B cell (primary cell): ENCODE measurements at regions not wholly inside any gene's neighbourhood (a gene's known extent, or its start where the extent isn't known, plus 50 kb on each side); places are given as distances from the start of the nearest gene placed in this dataset.

Source experiments
- ATAC-seq: fragments of 200-7000 bp; cut with Tn5 transposase; one replicate; pipeline ENCODE4 v1.10.0; 2021; ENCODE audit warnings: low read depth, mild to moderate bottlenecking, moderate number of reproducible peaks, moderate library complexity
- CTCF ChIA-PET: fragments of 350-600 bp; sonication (Branson Sonifier 250); formaldehyde crosslinking; loops from one replicate; lab custom pipeline; 2021; ENCODE audit warnings: antibody characterized with exemption, inconsistent platforms; lab: Charles Lee
- POLR2A ChIA-PET: fragments of 350-600 bp; sonication (Branson Sonifier 250); formaldehyde crosslinking; loops from one replicate; lab custom pipeline; 2021; ENCODE audit warnings: antibody characterized with exemption; lab: Charles Lee
- DNase-seq: peaks from one replicate; pipeline ENCODE4 v3.0.0; 2013
- H2AFZ ChIP-seq: 2 replicates; pipeline ENCODE4 v1.6.1; 2012; ENCODE audit warnings: mild to moderate bottlenecking, low read depth, low read length; ENCODE audit not compliant: insufficient read depth, poor library complexity, severe bottlenecking
- H3K27ac ChIP-seq, 2 donors: 1 replicate in 1 of 2; 2 replicates in 1 of 2; pipeline ENCODE4 v1.5.1; 2012 to 2013; ENCODE audit warnings: low read length in 2 of 2, mild to moderate bottlenecking in 2 of 2, moderate library complexity in 1 of 2
- H3K27me3 ChIP-seq, 4 experiments: fragments of 200-600 bp in 1 of 4; sonication (generic) in 1 of 4; replicated peaks in 1 of 4; 1 replicate in 2 of 4; 2 replicates in 2 of 4; pipeline versions ENCODE4 v1.6.1 to v1.7.0; 2013 to 2016; ENCODE audit warnings: low read length in 3 of 4, mild to moderate bottlenecking in 2 of 4, mixed read lengths in 1 of 4, moderate library complexity in 1 of 4; ENCODE audit not compliant: insufficient read depth in 4 of 4, control insufficient read depth in 3 of 4; ENCODE audit errors: control extremely low read depth in 1 of 4
- H3K36me3 ChIP-seq, 2 experiments: replicated peaks in 1 of 2; 1 replicate in 1 of 2; 2 replicates in 1 of 2; pipeline versions ENCODE4 v1.6.1 to v1.7.1; 2013; ENCODE audit warnings: low read length in 1 of 2; ENCODE audit not compliant: insufficient read depth in 2 of 2, control insufficient read depth in 1 of 2; ENCODE audit errors: control extremely low read depth in 1 of 2, extremely low read depth in 1 of 2
- H3K4me1 ChIP-seq, 2 donors: fragments of 200-600 bp in 1 of 2; sonication (generic) in 1 of 2; 1 replicate in 1 of 2; 2 replicates in 1 of 2; pipeline versions ENCODE4 v1.5.1 to v1.6.1; 2013 to 2017; ENCODE audit warnings: low read length in 2 of 2; ENCODE audit not compliant: control insufficient read depth in 2 of 2, insufficient read depth in 2 of 2
- H3K4me2 ChIP-seq: replicated peaks from 2 replicates; pipeline ENCODE3; 2012; ENCODE audit warnings: mild to moderate bottlenecking, low read depth, low read length; ENCODE audit not compliant: poor library complexity, severe bottlenecking
- H3K4me3 ChIP-seq, 5 experiments: fragments of 200-600 bp in 1 of 5; sonication (generic) in 1 of 5; 1 replicate in 3 of 5; 2 replicates in 2 of 5; pipeline versions ENCODE4 v1.5.1 to v1.7.0; 2011 to 2016; ENCODE audit warnings: low read length in 4 of 5, mild to moderate bottlenecking in 4 of 5, low read depth in 2 of 5, control low read depth in 1 of 5, moderate library complexity in 1 of 5; ENCODE audit not compliant: insufficient read depth in 1 of 5; ENCODE audit errors: control extremely low read depth in 1 of 5, extremely low read depth in 1 of 5
- H3K79me2 ChIP-seq: fragments of 200-600 bp; sonication (generic); one replicate; pipeline ENCODE4 v1.6.0; 2016; ENCODE audit warnings: low read length; ENCODE audit not compliant: control insufficient read depth, insufficient read depth
- H3K9ac ChIP-seq: fragments of 200-600 bp; sonication (generic); 2 replicates; pipeline ENCODE4 v1.6.1; 2017; ENCODE audit warnings: mild to moderate bottlenecking, low read length, moderate library complexity
- H3K9me3 ChIP-seq, 3 donors: one replicate each; pipeline versions ENCODE4 v1.6.1 to v1.7.1; 2013; ENCODE audit warnings: low read length in 2 of 3; ENCODE audit not compliant: control insufficient read depth in 2 of 3, insufficient read depth in 1 of 3; ENCODE audit errors: control extremely low read depth in 1 of 3
- H4K20me1 ChIP-seq: 2 replicates; pipeline ENCODE4 v1.6.0; 2012; ENCODE audit warnings: mild to moderate bottlenecking, low read length; ENCODE audit not compliant: insufficient read depth, control insufficient read depth, poor library complexity, severe bottlenecking
- H3K27ac Mint-ChIP-seq: one replicate; pipeline ENCODE4 v1.8.0; 2021; ENCODE audit warnings: mixed read lengths
- H3K27me3 Mint-ChIP-seq: one replicate; pipeline ENCODE4 v1.8.0; 2021; ENCODE audit warnings: mixed read lengths
- H3K4me1 Mint-ChIP-seq: one replicate; pipeline ENCODE4 v1.8.0; 2021; ENCODE audit warnings: mixed read lengths
- H3K4me3 Mint-ChIP-seq: one replicate; pipeline ENCODE4 v1.8.0; 2021; ENCODE audit warnings: mixed read lengths
- H3K9me3 Mint-ChIP-seq: one replicate; pipeline ENCODE4 v1.8.0; 2022; ENCODE audit warnings: mixed read lengths; ENCODE audit not compliant: insufficient read depth
- CTCF ChIP-seq: fragments of 200-600 bp; IDR thresholded peaks from one replicate; pipeline ENCODE4 v1.8.0; 2022; ENCODE audit warnings: antibody characterized with exemption, mild to moderate bottlenecking
- EZH2 ChIP-seq: IDR thresholded peaks from 2 replicates; pipeline ENCODE4 v1.6.1; 2012; ENCODE audit warnings: borderline replicate concordance, low read depth, mild to moderate bottlenecking, moderate library complexity, low read length; ENCODE audit not compliant: insufficient read depth, poor library complexity, severe bottlenecking
- WGBS: methylation state at CpG from one replicate; pipeline ENCODE4 v1.1.5; 2013; ENCODE audit warnings: missing lambda C conversion rate; ENCODE audit not compliant: insufficient coverage; 5-methylcytosine and 5-hydroxymethylcytosine counted together
- intact Hi-C: fragments of 100-400 bp; cut with micrococcal nuclease; formaldehyde crosslinking; loops from one replicate; pipeline ENCODE4 v1.10.0; 2022

DNA sequence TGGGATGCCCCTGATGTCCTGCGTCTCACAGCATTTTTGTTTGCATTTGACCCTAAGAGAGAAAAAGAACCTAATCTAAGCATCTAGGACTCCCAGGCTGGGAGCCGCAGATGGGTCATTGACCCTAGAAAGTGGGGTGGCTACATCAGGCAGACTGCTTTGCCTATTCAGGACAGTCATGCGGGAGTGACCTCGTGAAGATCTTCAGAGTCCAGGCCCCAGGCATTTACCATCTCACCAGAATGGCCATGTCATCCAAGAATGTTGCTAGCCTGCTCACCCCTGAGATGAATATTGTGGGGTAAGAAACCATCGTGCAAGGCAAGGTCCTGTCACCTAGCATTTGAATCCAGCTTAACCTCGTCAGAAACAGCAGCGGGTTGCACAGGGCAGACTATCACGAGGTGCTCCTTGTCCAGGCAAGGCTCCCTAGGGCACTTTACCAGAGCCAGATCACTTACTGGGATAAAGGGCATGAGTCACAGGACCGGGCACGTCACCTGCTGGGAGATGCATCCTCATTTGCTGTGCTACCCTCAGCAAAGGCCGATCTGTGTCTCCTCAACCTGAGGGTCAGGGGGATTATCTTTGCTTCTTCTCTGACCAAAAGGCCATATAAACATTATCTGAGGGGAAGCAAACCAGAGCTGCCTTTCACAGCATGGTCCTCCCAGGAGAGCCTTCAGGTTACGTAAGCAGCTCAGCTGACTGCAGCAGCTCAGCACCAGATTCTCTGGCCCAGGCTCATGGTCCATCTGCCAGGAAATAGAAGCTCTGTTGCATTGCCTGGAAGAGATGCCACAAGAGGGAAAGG, 162.3 kb downstream of the ACKR3 start:
- no peak for DNase-seq
- intact Hi-C loops = no loop called here
- no peak for TF ChIP-seq EZH2
- no peak for TF ChIP-seq CTCF
- Histone ChIP-seq H3K27me3 (no peaks in the 10 kb centered on the region), H3K9me3 (peaks cover 0 to 3% (median 0%) of the 10 kb centered on the region in 3 donors), H3K4me2 (no peak overlapping the region), H4K20me1 (no peaks in the 10 kb centered on the region), H3K27ac (no peak overlapping the region), H3K4me1 (no peaks in the 10 kb centered on the region), H2AFZ (no peak overlapping the region), H3K4me3 (no peak overlapping the region), H3K9ac (no peak overlapping the region), H3K36me3 (no peaks in the 10 kb centered on the region), H3K79me2 (no peaks in the 10 kb centered on the region)
- WGBS = 90% methylated on average over 11 of the region's 12 CpGs
- peaks cover 14% of the 10 kb centered on the region for H3K27me3 Mint-ChIP-seq
- no peaks in the 10 kb centered on the region for H3K9me3 Mint-ChIP-seq
- ChIA-PET POLR2A (no interaction called here), CTCF (no interaction called here)
- H3K27ac Mint-ChIP-seq = no peak overlapping the region
- H3K4me1 Mint-ChIP-seq = no peaks in the 10 kb centered on the region
- ATAC-seq = no peak
- H3K4me3 Mint-ChIP-seq = no peak overlapping the region

- no peak overlapping the region for H3K9ac ChIP-seq
- POLR2A ChIA-PET = no interaction called here
- intact Hi-C loops = no loop called here
- DNase-seq = no peak
- no peak overlapping the region for H2AFZ ChIP-seq
- H3K79me2 ChIP-seq = no peaks in the 10 kb centered on the region
- peaks cover 0 to 3% (median 0%) of the 10 kb centered on the region in 3 donors for H3K9me3 ChIP-seq
- H3K27ac Mint-ChIP-seq = no peak overlapping the region
- H3K4me2 ChIP-seq = no peak overlapping the region
- H3K4me1 ChIP-seq = no peaks in the 10 kb centered on the region
- H3K4me3 ChIP-seq = no peak overlapping the region
- H4K20me1 ChIP-seq = no peaks in the 10 kb centered on the region
- 100% methylated on average over 3 of the region's 3 CpGs for WGBS
- H3K27ac ChIP-seq = no peak overlapping the region
- H3K27me3 ChIP-seq = no peaks in the 10 kb centered on the region
- CTCF ChIA-PET = interaction anchor here (0.6 kb wide), 1 partner anchor 73 kb away, joined by 3 read pairs; no protein-coding TSS in a partner anchor
- H3K4me3 Mint-ChIP-seq = no peak overlapping the region
- no peak for ATAC-seq
- H3K36me3 ChIP-seq = no peaks in the 10 kb centered on the region
- H3K4me1 Mint-ChIP-seq = no peaks in the 10 kb centered on the region
- TF ChIP-seq CTCF (no peak), EZH2 (no peak)
- peaks cover 14% of the 10 kb centered on the region for H3K27me3 Mint-ChIP-seq
- H3K9me3 Mint-ChIP-seq = no peaks in the 10 kb centered on the region
Measured at GRCh38 chr2:236733156-236733555, 163.5 kb downstream of the ACKR3 start.
